Middle frontal gyrus (tissue), 1 donor: ENCODE measurements at regions not wholly inside any gene's neighbourhood (a gene's known extent, or its start where the extent isn't known, plus 50 kb on each side); places are given as distances from the start of the nearest gene placed in this dataset.

ENCODE experiments used
- DNase-seq: peaks from one replicate; pipeline ENCODE4 v3.0.0-alpha.2; 2015; ENCODE audit warnings: low spot score; ENCODE audit errors: extremely low spot score

DNA sequence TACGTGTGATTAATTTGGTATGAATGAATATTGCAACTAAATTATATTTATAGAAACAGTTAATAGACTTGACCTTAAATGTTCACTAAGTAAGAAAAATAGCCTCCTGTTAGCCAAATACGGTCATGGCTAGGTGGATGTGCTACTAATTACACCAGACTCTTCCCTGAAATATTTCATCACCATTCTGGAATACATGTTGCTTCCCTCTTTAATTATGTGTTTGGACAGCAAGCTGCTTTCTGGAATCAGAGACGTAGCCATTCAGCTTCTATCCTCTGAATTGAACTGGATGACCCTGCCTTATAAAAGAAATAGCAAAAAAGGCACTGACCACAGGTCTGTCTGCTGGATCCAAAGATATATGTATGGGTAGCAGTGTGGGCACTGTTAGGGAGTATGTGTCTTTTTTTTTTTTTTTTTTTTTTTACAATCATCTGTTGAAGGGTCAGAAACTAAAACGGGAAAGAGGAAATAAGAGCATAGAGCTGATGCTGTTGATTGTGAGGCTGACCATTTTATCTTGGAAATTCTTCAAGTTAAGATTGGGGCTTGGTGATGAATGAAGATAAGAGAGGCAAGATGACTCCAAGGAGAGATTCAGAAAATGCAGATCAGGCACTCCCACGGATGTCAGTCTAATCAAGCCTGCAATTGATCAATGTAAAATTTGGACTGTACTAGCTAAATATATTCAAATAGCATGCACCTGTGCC lies 283.2 kb upstream of the HSF2 start:
- no peak for DNase-seq

DNA sequence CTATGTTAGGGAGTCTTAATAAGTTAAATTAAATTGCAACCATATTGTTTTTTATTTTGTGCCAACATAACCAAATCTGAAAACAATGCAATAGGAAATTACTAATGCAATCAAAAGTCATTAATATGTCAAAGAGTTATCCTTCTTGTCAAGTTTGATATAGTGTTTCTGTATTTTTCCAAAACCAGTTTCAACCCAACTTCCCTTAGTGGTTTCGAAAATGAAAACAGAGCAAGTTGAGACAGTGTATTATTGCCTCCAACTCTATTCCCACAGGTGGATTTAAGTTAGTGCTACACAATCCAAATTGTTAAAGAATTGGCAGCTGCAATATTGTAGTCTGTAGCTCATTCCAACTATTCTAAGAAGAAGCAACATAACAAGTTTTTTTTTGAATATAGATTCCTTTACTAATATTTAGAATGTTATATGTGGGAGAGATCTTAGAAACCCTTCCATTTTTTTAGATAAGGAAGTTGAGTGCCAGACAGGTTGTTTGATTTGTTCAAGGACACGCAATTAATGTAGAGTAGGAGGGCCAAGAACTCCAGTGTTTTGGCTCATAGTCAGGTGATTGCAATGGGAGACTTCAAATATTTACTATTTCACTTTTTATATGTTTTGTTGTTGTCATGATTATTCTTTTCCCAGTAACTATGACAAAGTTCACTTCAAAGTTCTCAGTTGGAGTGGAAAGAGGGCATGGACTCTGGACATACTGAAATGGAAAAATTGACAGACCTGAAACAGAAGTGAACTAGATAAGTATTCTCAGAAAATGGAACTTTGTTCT lies 282.4 kb upstream of the HSF2 start:
- DNase-seq, result no peak

DNA sequence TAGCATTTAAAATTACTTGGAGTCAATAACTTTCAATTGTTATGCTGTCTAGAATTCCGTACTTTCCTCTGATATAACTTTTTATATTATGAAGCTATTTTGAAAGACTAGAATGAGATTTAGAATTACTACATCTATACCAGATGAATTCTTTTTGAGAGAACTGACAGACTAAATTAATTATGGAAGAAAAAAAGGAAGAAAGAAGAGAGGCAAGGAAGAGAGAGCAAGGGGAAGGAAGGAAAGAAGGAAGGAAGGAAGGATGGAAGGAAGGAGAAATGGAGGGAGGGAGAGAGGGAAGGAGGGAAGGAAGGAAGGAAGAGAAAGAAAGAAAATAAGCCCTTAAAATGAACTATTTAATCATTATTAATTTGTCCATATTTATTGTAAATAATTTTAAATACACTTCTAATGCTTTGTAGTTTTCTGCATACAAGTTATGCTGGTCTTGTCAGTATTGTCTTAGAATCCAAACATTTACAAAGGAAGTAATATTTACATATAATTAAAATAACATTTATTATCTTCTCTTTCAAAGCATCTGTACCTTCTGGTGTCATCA lies 280.4 kb upstream of the HSF2 start:
- DNase-seq, result no peak

DNA sequence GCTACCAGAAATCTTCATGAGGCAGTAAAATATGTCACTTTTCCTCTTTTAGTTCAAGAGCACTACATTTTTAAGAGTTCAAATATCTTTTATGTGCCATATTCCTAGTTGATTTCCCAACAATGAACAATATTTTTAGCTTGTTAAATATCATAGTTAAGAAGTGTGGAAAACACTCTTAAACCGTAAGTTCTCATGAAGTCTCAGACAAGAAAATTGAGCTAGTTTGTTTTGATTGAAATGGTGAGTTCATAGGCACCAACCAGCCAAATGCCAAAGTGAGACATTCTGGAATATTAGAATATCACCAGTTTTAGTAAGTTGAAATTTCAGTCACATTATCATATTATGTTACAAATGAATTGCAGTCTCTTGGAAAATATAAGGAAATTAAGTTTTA lies 277.2 kb upstream of the HSF2 start:
- DNase-seq, result no peak

DNA sequence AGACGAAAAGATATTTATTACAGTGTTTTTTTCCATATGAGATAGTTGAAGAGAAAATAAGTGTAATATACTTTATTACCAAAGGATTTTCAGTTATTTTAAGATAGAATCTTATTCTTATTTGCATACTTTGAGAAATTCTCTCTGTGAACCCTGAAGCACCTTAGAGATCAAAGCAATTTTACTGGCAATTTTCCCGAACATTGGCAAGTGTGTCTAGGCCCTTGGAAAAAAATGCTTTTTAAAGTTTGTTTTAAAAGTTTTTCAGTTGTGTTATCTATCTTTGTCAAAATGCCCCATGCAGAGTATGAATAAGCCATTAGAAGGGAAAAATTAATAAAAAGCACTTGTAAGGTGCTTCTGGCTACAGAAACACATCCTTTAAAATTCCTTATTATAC lies 276.8 kb upstream of the HSF2 start:
- no peak for DNase-seq

DNA sequence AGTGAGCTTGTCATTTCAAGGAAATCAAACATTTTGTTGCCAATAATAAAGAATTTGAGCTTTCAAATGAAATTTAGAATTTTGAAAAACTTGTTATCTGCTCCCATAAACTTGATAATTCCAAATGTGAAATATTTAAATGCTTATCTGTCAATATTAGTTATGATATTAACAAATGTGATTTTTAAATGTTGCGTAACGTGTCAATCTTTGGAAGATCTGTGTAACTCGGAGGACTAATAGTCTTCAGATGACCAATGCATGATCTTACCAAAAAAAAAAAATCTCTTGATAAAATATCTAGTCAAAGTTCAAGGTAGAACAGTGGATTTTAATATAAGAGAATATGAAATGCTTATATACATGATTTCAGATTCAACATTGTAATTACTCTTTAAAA lies 274.5 kb upstream of the HSF2 start:
- DNase-seq, result no peak

DNA sequence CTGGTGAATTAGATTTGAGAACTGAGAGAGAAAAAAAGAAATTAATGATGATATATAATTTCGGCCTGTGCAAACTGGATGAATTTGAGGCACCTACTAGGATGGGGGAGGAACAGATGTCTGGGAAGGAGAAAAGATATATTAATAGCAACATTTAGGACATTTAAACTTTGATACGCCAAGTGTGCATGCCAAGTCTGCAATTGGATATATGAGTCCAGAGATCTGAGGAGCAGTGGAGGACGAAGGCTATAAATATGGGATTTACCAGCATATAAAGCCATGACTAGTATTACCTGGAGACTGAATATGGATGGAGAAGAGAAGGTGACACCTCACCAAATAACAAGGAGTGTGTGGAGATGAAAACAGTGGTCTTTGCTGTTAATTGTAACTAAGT lies 272.6 kb upstream of the HSF2 start:
- no peak for DNase-seq

DNA sequence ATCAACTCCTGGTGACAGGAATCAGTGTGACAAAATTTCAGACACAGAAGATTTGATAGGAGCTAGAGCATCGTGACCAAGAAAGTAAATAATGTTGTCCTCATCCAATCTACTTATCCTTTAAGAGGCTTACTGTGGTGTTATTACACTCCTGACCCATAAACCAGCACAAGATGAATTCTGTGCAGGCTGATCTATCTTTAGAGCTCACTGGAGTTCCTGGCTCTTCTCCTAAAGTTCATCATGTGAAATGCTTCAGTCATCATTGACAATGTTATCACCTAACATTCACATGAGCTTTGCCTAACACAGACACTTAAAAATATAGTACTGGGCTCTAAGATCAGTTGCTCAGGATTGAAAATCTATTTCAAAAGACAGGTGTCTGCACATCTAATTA lies 271.0 kb upstream of the HSF2 start:
- DNase-seq, result no peak

DNA sequence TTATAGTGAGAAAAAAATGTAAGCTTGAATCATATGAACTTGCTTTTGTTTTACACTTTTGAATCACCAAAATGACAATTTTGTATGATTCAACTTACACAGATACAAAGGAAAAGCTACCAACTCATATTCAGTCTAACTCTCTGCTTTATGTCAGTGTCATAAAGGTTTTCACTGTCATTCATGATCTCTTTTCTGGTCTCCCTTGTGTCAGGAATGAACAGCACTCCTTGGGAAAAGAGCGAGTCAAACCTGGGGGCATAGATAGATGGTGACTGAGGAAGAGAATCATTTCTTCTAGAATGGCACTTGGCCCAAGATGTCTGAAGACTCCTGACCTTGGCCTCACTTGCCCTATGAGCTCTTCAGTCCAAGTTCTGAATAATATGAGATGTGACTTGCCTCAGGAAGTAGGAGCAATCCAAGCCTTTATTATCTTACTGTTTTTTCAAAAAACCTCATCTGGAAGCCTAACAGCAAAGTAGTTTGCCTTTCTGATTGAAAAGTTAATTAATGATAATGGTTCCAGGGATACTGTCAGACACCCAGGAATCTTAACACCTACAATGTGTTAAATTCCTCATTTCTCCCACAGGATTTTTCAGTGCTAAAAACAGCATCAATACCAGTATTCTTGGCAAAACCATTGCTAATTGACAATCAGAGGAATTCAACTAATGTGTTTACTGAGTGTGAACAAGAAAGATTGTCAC lies 270.0 kb upstream of the HSF2 start:
- no peak for DNase-seq

DNA sequence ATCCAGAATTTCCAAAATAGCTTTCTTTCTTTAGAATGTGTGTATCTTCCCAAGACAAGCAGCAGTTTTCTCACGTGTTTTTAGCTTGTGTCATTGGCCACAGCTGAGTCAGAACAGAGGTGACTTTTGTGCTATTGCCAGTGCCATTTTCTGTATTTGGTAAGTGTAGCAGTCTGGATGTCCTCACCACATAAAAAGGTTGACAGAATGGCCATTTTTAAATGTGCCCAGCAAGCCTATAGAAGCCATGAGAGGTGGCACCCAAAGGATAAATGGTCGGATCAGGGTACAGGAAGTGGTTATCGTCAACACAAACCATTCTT lies 269.5 kb upstream of the HSF2 start:
- DNase-seq, result no peak

DNA sequence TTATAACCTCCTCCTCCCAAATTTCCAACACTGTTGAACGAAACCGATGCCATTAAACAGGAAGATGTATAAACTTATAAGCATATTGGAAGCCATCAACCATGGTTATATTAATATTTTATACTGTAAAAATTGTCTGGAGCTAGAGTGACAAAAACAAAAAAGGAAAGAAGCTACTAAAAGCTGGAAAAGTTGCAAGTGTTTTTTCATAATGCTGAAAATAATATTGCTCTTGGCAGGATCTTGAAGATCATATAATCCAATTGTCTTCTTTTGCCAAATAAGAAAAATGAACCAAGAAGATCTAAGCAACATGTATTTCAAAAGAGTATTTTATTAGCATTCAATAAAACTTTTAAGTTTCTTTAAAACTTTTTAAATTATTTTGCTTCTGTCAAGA lies 268.9 kb upstream of the HSF2 start:
- no peak for DNase-seq

DNA sequence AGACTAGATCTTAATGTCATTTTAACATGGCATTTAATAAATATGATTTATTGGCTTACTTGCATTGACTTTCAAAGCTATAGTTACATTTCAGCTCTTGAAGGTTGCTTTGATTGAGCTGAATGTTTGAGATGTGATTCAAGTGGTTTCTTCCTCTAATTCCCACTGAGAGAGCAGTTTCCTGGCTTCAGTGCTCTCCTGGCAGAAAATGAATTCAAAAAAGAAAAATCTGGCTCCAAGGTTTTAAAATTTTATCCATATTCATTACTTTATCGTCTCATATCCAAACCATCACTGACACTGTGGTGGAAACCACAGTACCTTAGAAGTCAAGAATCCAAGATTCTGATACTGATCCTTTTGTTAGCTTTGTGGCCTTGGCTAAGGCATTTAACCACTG lies 263.1 kb upstream of the HSF2 start:
- no peak for DNase-seq

DNA sequence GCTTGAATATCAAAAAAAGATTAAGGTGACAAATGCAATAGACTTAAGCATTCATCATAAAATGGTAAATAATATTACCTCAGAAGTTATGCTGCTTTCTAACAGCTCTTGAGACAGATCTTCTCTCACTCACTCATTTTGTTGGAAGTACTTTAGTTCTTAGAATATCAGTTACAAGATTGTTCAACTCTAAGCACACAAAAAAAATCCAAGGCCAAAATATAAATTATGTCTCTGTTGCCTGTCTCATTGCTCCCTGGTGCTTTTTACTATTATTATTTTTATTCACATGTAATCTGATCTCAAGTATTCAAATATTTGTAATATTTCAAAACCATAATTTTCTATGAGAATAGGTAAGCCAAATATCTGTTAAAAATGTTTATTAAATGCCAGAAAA lies 259.4 kb upstream of the HSF2 start:
- no peak for DNase-seq

DNA sequence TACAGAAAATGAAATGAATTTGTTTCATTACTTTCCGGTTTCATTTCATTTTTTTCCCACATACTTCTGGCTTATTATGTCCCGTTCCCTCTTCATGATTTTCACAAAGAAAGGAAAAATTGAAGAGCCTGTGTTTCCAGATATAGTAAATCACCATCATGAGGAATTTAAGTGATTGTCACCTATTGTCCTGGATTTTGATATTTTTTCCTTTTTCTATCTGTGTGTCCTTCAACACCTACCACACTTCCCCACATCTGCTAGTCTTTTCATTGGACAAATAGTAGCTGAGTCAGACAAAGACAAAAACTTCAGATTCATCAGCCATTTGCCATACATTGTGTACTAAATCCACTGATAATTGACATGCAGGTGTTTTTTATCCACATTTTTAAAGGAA lies 258.2 kb upstream of the HSF2 start:
- no peak for DNase-seq

DNA sequence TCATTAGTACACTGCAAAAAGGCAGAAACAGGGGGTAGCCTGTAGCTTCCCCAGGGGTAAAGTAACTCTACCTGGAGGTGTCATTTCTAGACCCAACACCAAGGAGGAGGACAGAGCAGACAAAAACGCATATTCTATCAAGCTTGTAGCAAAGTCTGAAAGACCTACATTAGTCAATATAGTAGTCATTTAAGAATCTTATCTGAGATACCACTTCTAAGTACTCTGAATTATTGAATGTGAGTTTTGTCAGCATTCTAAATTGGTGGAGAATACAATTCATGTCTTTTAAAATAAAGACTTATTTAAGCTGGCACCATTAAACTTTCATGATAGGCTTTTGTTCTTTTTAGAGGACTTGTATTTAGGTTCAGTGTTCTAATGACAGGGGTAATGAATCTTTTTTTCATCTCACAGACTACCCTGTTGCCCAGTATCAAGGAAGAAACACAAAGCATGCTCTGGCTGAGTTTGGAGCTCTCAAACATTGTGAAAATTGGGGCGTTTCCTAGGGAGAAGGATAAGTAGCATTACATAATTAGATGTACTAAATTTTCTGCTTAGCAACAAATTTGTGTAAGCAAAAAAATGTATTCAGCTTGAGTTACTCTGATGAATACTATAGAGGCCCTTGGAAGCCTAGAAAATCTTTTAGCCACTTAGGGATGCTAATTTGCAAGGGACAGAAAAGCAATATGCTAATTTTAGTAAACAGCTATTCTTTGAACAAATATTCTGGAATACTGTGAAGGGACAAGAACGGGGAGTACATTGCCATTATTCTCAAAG lies 255.4 kb upstream of the HSF2 start:
- DNase-seq, result peak; percentile 7

DNA sequence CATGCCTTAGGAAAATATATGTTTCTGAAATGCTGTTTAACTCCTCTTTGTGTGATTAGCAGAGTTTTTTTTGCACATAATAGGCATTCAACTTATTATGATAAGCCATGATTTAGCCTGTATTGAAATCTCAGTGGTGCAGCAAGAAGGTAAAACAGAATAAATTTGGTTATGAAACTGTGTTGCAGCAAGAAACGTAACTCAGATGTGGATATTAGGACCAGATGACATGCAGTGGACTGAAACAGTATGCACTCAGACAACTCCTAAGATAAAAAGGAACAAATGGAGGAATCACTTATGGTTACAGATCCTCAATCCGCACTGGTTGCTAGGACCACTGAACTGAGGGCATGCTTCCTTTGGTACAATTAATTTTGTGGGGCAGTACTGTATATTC lies 254.2 kb upstream of the HSF2 start:
- no peak for DNase-seq

DNA sequence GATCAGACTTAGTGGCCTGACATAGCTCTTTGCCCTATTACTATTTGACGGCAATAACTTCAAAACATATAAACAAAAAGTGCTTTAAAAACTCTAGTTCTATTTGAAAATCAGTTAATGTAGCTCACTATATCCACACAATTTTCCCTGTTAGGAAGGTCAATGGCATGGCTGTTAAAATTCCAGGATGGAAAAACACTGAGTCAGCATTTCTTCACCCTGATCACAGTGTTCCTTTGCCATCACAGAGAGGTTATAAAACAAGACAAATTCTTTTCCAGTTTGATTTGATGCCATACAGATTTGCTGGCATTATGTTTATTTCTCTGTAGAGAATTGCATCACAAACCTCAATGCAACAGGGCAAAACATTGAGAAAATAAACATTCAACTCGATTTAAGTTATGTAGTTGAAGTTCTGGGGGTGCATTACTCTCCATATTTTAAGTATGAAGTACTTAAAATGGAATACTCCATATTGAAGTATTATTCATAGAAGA lies 253.7 kb upstream of the HSF2 start:
- DNase-seq, result no peak

DNA sequence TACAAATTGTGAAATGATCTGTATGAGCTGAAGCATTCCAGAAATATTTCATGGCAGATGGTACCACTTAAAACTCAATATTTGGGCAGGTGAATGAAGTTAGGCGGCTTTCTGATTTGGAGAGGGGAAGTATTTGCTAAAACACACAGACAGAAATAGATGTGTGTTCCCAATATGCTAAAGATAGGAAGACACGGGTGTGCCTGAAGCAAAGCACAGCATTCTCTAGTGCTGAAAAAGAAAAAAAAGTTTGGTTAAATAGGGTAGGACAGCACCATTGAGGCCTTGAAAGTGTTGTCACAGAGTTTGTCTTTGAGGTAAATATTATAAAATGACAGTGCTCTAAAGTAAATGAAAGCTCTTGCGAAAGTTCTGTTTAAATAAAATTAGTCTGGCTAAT lies 252.2 kb upstream of the HSF2 start:
- DNase-seq, result no peak

DNA sequence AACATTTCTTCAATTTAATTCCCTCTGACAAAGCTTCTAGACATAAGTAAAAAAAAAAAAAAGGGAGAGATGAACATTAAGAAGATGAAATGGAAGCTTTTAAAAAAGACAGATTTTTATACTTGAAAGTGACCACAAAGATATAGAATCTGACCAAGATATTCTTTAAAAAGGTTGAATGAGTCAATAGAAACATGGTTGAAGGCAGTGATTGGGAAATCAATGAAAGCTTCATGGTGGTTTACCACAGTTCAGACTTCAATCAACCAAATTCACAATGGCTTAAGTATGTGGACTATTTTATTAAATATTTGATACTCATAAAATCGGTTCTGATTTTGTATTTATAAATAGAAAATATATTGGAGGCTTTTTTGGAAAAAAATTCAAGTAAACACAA lies 248.4 kb upstream of the HSF2 start:
- DNase-seq, result no peak

DNA sequence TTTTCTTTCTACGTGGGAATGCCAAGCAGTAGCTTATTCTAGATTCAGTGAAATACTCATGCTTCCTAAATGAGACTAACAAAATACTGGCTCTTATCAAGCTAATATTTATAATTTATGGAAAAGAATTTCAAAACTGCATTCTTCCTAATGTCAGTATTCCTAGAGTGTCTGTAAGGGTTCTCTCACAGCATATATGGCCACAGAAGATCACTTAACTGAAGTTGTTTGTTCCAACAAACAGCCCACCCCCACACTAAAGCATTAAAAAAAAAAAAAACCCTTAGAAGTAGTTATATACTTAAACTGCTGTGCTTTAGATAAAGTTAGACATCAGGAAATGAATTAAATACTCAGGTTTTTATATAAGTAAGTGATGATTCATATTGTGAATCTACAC lies 247.7 kb upstream of the HSF2 start:
- DNase-seq, result no peak

DNA sequence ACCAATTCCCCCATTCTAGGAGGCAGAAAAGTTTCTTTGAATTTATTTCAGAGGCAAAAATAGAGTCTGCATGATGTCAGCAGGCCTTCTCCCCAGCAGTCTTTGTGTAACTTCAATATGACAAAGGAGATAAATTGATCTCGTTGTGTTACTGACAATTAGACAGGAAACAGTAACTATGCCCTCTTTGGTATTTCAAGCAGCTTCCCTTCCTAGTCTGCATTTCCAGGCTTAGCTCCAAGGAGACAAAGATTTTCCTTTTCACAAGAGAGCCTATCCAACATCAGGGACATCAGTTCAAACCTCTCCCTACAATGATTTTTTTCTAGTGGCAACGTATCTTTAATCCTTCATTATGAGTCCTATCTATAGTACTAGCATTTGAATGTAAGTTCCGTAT lies 245.9 kb upstream of the HSF2 start:
- DNase-seq, result no peak
